GM18861 (cell line): ENCODE measurements at regions not wholly inside any gene's neighbourhood (a gene's known extent, or its start where the extent isn't known, plus 50 kb on each side); places are given as distances from the start of the nearest gene placed in this dataset.
"Not testable (repeated sequence)": the region's sequence is repeated elsewhere in the genome, so short reads cannot be mapped to it uniquely, and the experiment has no call there.

ENCODE experiments used
- ATAC-seq: cut with Tn5 transposase; IDR thresholded peaks from one replicate; pipeline ENCODE4 v1.9.1; 2021; ENCODE audit not compliant: unreplicated experiment

GRCh38 chr2:35199298-35199697 is 1156.3 kb upstream of the CRIM1 start:
- no peak for ATAC-seq

GRCh38 chr2:35185861-35186412 is 1169.6 kb upstream of the CRIM1 start:
- ATAC-seq = no peak

- ATAC-seq = no peak
These were observed 1171.1 kb upstream of the CRIM1 start for GRCh38 chr2:35184471-35184870.

- not testable (repeated sequence) for ATAC-seq
These were observed 1178.9 kb upstream of the CRIM1 start for GRCh38 chr2:35176726-35177125.

- no peak for ATAC-seq
These were observed 1180.7 kb upstream of the CRIM1 start for GRCh38 chr2:35174845-35175244.

GRCh38 chr2:35172687-35173086 is 1182.9 kb upstream of the CRIM1 start:
- ATAC-seq = no peak

- ATAC-seq = no peak
These were observed 1187.2 kb upstream of the CRIM1 start for GRCh38 chr2:35168351-35168750.

GRCh38 chr2:35163948-35164347 is 1191.6 kb upstream of the CRIM1 start:
- ATAC-seq = no peak

GRCh38 chr2:35160871-35161270 is 1194.7 kb upstream of the CRIM1 start:
- no peak for ATAC-seq

- ATAC-seq = no peak
These were observed 1229.7 kb upstream of the CRIM1 start for GRCh38 chr2:35125871-35126270.

- no peak for ATAC-seq
These were observed 1230.3 kb upstream of the CRIM1 start for GRCh38 chr2:35125278-35125677.

GRCh38 chr2:35116151-35116550 is 1239.4 kb upstream of the CRIM1 start:
- no peak for ATAC-seq

- no peak for ATAC-seq
These were observed 1240.8 kb upstream of the CRIM1 start for GRCh38 chr2:35114765-35115164.

GRCh38 chr2:35112367-35112766 is 1243.2 kb upstream of the CRIM1 start:
- not testable (repeated sequence) for ATAC-seq

- ATAC-seq = no peak
These were observed 1251.3 kb upstream of the CRIM1 start for GRCh38 chr2:35104309-35104708.

- ATAC-seq = no peak
These were observed 1256.2 kb upstream of the CRIM1 start for GRCh38 chr2:35099342-35099741.

GRCh38 chr2:35082072-35082471 is 1273.5 kb upstream of the CRIM1 start:
- no peak for ATAC-seq

GRCh38 chr2:35081622-35082015 is 1274.0 kb upstream of the CRIM1 start:
- no peak for ATAC-seq

GRCh38 chr2:35081001-35081621 is 1274.5 kb upstream of the CRIM1 start:
- ATAC-seq = no peak

- ATAC-seq = no peak
These were observed 1275.2 kb upstream of the CRIM1 start for GRCh38 chr2:35080231-35080910.

- no peak for ATAC-seq
These were observed 1288.2 kb upstream of the CRIM1 start for GRCh38 chr2:35067420-35067819.

- no peak for ATAC-seq
These were observed 1291.7 kb upstream of the CRIM1 start for GRCh38 chr2:35063836-35064235.

GRCh38 chr2:35035883-35036282 is 1319.7 kb upstream of the CRIM1 start:
- ATAC-seq = no peak
